ENCODE measurements at regions not wholly inside any gene's neighbourhood (a gene's known extent, or its start where the extent isn't known, plus 50 kb on each side); places are given as distances from the start of the nearest gene placed in this dataset.

- no peaks in the 10 kb centered on the region for H3K9me3 ChIP-seq (ENCODE audit: control insufficient read depth, insufficient read depth, low read depth, low read length)
- POLR2A ChIA-PET = no interaction called here
These were observed 217.9 kb upstream of the VLDLR start for GRCh38 chr9:2403701-2404100.

GRCh38 chr9:2406252-2406651 lies 215.3 kb upstream of the VLDLR start:
- no peak for TF ChIP-seq ZSCAN23 (tag by site-specific recombination; IDR thresholded peaks at IDR 0.05)
- TF ChIP-seq, protein P1, sequence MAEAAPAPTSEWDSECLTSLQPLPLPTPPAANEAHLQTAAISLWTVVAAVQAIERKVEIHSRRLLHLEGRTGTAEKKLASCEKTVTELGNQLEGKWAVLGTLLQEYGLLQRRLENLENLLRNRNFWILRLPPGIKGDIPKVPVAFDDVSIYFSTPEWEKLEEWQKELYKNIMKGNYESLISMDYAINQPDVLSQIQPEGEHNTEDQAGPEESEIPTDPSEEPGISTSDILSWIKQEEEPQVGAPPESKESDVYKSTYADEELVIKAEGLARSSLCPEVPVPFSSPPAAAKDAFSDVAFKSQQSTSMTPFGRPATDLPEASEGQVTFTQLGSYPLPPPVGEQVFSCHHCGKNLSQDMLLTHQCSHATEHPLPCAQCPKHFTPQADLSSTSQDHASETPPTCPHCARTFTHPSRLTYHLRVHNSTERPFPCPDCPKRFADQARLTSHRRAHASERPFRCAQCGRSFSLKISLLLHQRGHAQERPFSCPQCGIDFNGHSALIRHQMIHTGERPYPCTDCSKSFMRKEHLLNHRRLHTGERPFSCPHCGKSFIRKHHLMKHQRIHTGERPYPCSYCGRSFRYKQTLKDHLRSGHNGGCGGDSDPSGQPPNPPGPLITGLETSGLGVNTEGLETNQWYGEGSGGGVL (tag by site-specific recombination; IDR thresholded peaks at IDR 0.05) = no peak
- no peak for TF ChIP-seq ZNF776 (tag by site-specific recombination; IDR thresholded peaks at IDR 0.05; ENCODE audit: borderline replicate concordance)
- TF ChIP-seq ZNF132 (tag by site-specific recombination; IDR thresholded peaks at IDR 0.05; ENCODE audit: borderline replicate concordance) = no peak
- TF ChIP-seq AEBP2 (tag by site-specific recombination; IDR thresholded peaks at IDR 0.05; ENCODE audit: borderline replicate concordance) = no peak
- TF ChIP-seq SCRT1 (tag by site-specific recombination; IDR thresholded peaks at IDR 0.05; ENCODE audit: borderline replicate concordance) = no peak
- no peak for TF ChIP-seq ZNF792 (tag by site-specific recombination; IDR thresholded peaks at IDR 0.05)
- no peak for TF ChIP-seq KLF9 (tag by site-specific recombination; IDR thresholded peaks at IDR 0.05; ENCODE audit: low read depth)
- TF ChIP-seq ZNF768 (tag by site-specific recombination; IDR thresholded peaks at IDR 0.05) = no peak
- TF ChIP-seq, protein P2, sequence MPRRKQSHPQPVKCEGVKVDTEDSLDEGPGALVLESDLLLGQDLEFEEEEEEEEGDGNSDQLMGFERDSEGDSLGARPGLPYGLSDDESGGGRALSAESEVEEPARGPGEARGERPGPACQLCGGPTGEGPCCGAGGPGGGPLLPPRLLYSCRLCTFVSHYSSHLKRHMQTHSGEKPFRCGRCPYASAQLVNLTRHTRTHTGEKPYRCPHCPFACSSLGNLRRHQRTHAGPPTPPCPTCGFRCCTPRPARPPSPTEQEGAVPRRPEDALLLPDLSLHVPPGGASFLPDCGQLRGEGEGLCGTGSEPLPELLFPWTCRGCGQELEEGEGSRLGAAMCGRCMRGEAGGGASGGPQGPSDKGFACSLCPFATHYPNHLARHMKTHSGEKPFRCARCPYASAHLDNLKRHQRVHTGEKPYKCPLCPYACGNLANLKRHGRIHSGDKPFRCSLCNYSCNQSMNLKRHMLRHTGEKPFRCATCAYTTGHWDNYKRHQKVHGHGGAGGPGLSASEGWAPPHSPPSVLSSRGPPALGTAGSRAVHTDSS (tag by site-specific recombination; IDR thresholded peaks at IDR 0.05) = no peak
- no peak for TF ChIP-seq ZNF510 (tag by site-specific recombination; IDR thresholded peaks at IDR 0.05; ENCODE audit: insufficient replicate concordance)
- no peak for TF ChIP-seq ZBTB10 (tag by site-specific recombination; IDR thresholded peaks at IDR 0.05)
- no peak for TF ChIP-seq HOXC10 (CRISPR knock-in tag; IDR thresholded peaks at IDR 0.05)
- ChIA-PET POLR2A (no interaction called here), CTCF (no interaction called here)
- Histone ChIP-seq H3K27ac (ENCODE audit: extremely low read depth, low read depth, low read length) (no peak overlapping the region), H3K4me3 (ENCODE audit: low read depth, low read length) (no peak overlapping the region), H3K36me3 (ENCODE audit: control insufficient read depth in 2 of 2, insufficient read depth in 1 of 2, low read length in 2 of 2) (no peaks in the 10 kb centered on the region), H3K9me3 (ENCODE audit: control insufficient read depth, insufficient read depth, low read depth, low read length) (no peaks in the 10 kb centered on the region), H3K4me1 (ENCODE audit: control insufficient read depth, insufficient read depth, low read length) (no peaks in the 10 kb centered on the region)

More at GRCh38 chr9:2403701-2404100, 217.9 kb upstream of the VLDLR start:
- CTCF ChIA-PET = no interaction called here
- Histone ChIP-seq H3K4me1 (ENCODE audit: control insufficient read depth, insufficient read depth, low read length) (no peaks in the 10 kb centered on the region), H3K27ac (ENCODE audit: extremely low read depth, low read depth, low read length) (no peak overlapping the region), H3K4me3 (ENCODE audit: low read depth, low read length) (no peak overlapping the region), H3K36me3 (ENCODE audit: control insufficient read depth in 2 of 2, insufficient read depth in 1 of 2, low read length in 2 of 2) (no peaks in the 10 kb centered on the region)
- TF ChIP-seq ZNF18 (tag by site-specific recombination; IDR thresholded peaks at IDR 0.05) (no peak), SALL2 (tag by site-specific recombination; IDR thresholded peaks at IDR 0.05; ENCODE audit: borderline replicate concordance) (no peak), BCL11A (tag by site-specific recombination; IDR thresholded peaks at IDR 0.05; ENCODE audit: low read depth) (no peak)
